ENCODE measurements at regions not wholly inside any gene's neighbourhood (a gene's known extent, or its start where the extent isn't known, plus 50 kb on each side); places are given as distances from the start of the nearest gene placed in this dataset.

DNA sequence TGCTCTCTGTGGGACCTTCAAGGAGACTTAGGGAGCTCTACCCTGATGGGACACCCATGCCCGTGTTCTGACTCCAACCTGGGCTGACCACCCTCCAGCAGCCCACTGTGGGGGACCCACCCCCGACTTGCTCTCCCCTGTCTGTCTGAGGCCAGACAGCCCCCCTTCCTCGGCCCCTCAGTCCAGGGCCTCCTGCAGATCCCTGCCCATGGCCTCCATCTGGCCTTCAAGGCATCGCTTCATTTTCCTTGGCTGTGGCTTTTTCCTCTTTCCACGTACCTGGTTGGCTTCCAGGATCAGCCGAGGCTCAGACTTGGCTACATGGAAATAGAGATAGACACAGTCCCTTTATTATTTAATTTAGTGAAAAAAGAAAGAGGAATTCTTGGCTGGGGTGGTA is 290.0 kb downstream of the CYP26B1 start:
- TF ChIP-seq CTCF (IDR thresholded peaks at IDR 0.05 in 8 of 11, conservative IDR thresholded peaks at IDR 0.05 in 3 of 11): no peak
- TF ChIP-seq POLR2A (IDR thresholded peaks at IDR 0.05): no peak
- no peak for TF ChIP-seq POLR2AphosphoS5 (IDR thresholded peaks at IDR 0.05)

Data from spleen (tissue), 7 donors.